HG03139 (cell line): ENCODE measurements at regions not wholly inside any gene's neighbourhood (a gene's known extent, or its start where the extent isn't known, plus 50 kb on each side); places are given as distances from the start of the nearest gene placed in this dataset.
A peak's percentile ranks its signal among the peaks of the same experiment; 100 is the strongest.
"Not testable (repeated sequence)": the region's sequence is repeated elsewhere in the genome, so short reads cannot be mapped to it uniquely, and the experiment has no call there.

Experiments used
- ATAC-seq: cut with Tn5 transposase; IDR thresholded peaks from one replicate; pipeline ENCODE4 v1.9.1; 2021; ENCODE audit not compliant: unreplicated experiment

DNA sequence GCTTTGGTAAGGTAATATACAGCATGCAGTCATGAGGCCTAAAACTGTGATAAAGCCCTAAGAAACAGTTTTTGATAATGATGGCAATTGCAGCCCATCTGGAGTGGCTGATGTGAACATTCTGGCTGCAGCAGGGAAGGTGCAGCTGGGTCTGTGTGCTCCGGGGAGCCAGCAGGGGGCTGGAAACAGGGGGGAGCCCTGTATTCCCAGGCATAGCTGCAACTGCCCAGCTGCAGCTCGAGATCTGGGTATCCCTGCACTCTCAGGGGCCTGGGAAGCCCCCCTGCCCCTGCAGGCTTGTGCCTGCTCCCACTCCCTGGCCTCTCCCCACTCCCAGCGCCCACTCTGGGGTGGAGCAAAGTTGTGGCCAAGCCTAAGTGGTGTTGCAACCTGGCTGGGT lies 95.6 kb downstream of the RRAGB start:
- no peak for ATAC-seq

DNA sequence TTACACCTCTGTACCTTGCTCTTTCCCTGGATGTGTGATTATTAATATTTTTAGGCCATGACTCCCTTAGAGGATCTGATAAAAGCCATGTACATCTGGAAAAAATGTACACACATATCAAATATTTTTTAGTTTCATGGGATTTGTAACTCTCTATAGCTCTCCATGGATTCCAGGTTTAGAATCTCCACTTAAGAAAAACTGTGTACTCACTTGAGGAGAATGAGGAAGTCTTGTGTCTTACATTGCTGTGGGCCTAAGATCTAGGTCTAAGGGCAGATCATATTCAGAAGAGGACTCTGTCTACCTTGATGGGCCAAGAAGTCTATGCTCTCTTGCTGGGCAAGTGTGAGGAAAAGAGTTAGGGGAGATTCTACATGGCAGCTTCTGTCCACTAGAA lies 98.0 kb downstream of the RRAGB start:
- ATAC-seq, result no peak

DNA sequence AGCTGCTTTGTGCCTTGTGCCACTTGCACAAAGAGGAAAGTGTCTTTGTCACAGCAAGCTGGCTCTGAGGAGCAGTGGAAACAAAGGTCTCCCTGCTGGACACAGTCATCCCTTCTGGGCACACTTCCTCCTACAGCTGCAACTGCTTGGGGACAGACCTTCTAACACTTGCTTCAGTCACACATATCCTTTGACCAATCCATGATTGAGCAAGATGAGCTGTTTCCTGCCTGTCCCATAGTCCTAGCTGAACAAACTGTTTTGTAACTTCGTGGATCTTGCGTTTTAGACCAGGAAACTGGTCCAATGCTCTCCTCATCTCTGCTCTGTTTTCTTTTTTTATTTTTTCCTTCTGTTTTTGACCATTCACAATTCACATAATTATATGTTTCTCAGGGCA lies 98.5 kb downstream of the RRAGB start:
- ATAC-seq, result no peak

DNA sequence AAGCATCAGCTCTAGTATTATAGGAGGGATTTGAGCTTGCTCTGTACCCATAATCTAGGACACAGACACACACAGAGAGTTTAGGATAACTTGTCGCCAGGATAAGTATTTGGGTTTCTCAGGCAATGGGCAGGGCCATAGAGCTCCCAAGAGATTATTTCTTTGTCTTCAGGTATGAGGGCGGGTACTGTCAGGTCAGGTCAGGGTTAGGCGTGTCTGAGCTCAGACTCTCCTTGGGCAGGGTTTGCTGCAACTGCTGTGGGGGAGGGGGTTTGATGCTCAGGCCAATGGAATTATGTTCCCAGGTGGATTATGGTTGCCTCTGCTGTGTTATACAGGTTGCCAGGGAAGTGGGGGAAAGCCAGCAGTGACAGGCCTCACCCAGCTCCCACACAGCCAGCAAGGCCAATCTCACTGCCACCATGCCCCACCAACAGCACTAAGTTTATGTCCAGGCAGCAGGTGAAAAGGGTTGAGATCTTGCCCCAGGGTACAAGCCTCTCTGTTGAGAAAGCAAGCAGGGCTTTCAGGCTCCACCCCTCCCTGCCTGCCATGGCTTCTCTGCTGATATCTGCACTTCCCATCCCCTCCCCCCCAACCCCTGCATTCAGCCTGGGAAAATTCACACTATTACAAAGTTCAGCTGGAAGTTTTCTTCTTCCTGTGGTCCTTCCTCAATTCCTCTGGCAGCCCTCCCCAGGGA lies 101.3 kb downstream of the RRAGB start:
- ATAC-seq, result no peak

DNA sequence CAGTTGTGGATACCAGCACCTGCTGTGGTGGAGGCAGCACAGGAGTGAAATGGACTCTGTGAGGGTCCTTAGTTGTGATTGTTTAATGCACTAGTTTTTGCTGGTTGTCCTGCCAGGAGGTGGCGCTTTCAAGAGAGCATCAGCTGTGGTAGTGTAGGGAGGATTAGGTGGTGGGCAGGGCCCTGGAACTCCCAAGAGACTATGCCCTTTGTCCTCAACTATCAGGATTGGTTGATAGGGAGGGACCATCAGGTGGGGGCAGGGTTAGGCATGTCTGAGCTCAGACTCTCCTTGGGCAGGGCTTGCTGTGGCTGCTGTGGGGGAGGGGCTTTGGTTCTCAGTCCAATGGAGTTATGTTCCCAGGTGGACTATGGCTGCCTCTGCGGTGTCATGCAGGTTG lies 121.9 kb downstream of the RRAGB start:
- ATAC-seq, result no peak

DNA sequence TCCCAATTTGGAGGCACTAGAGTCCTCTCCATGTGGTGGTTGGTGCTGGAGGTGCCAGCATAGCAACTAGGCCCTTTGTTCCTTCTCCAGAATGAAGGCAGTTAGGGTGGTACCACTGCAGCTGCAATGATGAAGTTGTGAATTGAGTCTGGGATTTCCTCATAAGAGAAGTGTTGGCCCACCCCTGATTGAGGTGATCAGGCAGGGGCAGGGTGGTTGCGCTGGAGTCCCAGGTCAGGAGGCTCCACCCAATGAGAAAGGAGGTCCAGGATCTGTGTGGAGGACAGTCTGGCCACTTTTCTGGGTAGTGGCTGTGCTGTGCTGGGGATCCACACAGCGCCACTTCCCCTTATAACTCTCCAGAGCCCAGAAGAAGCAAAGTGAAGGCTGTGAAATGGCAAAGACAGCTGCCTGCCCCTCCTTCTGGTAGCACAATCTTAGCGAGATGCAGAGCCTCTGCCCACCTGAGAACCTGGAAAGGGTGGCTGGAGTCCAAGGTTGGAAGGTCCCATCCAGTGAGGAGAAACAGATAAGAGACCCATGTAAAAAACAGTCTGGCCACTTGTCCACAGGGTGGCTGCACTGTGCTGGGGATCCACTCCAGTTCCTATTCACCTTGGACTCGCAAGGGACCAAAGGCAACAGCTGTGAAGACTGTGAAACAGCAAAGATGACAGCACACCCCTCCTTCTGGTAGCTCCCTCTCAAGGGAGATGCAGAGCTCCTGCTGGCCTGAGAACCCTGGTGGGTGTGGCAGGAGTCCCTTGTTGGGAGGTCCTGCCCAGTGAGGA lies 124.6 kb downstream of the RRAGB start:
- no peak for ATAC-seq

DNA sequence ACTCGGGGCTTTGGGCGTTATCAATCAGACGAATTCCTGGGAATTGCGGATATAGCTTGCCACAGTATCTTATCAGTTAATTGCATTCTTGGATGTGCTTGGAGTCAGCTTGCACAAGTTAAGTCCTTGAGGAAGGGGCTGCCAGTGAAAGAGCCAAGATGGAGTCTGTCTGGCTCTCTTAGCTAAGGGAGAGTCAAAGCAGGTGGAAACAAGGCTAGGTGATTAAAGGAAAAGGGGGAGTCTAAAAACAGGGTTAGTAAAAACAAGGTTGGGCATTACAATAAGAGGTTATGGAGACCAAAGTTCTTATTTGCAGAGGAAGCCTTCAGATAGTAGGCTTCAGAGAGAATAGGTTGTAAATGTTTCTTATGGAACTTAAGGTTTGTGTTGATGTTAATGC lies 149.2 kb downstream of the RRAGB start:
- ATAC-seq, result not testable (repeated sequence)

DNA sequence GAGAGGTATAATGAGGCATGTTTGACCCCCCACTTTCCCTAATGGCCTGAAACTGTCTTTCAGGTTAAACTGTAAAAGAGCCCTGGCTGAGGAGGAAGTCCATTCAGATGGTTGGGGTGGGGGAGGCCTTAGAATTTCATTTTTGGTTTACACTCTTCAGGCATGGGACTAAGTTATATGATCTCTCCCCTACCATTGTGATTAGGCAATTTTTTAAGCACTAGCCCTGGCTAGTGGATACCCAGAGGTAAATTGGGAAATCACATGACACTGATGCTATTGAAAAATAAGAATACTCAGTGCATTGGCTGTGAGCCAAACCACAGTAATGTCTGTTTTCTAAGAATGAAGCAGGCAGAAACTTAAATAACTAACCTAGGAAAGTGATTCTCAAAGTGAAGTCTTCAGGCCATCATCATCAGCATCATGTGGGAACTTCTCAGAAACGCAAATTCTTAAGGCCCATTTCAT lies 149.7 kb downstream of the RRAGB start:
- ATAC-seq, result peak; percentile 81

DNA sequence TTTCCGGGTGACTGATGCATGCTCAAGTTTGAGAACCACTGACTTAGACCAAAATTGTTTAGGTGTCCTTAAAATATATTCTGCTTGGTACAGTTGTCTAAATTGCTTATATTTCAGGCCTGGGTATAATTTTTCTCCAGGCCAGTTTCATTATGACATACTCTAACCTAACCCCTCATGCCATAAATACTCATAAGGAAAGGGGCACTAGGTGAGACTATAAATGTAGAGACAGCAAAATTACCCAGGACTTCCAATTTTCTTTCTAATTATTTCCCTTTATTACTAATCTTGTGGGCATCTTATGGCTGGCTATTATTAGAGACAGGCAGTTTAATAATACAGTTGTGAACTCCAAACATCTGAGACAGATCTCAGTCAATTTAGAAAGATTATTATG lies 150.2 kb downstream of the RRAGB start:
- peak; percentile 60 for ATAC-seq

DNA sequence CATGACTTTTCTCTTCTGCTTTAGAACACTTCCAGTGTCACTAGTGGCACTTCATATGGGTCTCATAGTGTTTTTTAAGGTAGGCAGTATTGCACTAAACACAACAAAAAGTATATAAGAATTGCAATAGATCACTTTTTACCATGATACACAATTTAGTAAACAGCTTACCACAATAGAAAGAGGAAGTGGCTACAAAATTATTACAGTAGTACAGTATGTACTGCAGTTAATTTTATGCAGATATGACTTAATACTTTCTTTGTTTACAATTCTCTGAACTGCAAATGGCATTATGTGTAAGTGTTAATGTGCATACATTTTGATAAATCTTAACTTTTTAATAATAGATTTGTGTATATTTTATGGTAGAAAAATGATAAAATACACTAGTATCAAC lies 157.3 kb downstream of the RRAGB start:
- ATAC-seq, result no peak

DNA sequence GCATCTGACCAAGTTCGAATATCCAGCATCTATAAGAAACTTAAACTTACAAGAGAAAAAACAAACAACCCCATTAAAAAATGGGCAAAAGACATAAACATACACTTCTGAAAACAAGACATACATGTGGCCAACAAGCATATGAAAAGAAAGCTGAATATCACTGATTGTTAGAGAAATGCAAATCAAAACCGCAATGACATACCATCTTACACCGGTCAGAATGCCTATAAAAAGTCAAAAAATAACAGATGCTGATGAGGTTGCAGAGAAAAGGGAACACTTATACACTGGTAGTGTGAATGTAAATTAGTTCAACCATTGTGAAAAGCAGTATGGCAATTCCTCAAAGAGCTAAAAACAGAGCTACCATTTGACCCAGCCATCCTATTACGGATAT lies 166.0 kb downstream of the RRAGB start:
- not testable (repeated sequence) for ATAC-seq

DNA sequence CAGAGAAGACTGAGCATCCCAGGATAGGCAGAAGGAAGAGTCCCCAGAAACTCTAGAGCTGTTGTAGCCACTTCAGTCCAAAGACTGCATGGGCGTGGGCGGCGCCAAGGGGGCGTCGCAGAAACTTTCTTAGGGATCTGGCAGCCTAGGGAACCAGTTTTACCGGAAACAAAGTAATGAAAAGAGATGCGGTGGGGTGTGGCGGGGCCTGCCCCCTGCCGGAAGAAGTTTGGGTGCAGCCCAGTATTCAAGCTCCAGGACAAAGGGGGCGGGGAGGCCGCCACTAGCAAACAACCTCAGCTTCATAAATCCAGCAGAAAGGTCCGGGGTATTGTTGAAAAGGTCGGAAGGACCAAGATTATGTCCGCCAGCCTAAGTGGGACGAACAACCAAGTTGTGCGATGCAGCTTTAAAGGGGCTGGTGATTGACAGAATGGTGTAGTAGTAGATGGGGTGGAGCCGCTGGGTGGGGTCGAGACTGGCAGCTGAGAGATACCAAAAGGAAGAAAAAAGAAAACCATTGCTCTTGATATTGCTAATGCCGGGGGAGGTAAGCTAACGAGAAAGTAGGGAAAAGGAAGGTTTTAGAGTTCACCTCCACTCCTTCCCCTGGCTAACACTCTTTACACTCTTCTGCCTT lies 190.5 kb downstream of the RRAGB start:
- ATAC-seq, result peak; percentile 81

DNA sequence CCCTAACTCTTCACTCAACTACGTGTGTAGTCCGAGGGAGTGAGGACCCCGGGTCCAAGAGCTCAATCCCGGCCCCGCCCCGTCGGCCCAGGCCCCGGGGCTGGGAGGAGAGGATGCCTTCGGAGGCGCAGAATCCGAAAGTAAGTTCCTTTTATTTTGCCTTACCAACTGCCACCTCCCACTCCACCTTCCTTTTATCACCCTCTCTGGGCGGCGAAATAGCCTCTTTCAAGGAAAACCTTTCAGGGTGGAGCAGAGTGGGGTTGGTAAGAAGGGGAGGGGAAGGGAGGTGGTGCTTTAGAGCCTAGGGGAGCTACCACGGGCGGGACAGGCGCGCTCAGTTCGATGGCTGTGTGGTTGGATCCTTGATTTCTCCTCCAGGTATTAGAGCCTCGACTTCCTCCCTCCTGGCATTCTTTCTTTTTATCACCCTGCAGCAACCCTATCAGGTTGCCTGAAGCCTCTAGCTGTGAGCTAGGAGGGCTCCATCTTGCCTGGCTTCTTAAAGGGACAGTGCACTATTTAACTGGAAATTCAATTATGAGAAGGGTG lies 191.2 kb downstream of the RRAGB start:
- no peak for ATAC-seq

DNA sequence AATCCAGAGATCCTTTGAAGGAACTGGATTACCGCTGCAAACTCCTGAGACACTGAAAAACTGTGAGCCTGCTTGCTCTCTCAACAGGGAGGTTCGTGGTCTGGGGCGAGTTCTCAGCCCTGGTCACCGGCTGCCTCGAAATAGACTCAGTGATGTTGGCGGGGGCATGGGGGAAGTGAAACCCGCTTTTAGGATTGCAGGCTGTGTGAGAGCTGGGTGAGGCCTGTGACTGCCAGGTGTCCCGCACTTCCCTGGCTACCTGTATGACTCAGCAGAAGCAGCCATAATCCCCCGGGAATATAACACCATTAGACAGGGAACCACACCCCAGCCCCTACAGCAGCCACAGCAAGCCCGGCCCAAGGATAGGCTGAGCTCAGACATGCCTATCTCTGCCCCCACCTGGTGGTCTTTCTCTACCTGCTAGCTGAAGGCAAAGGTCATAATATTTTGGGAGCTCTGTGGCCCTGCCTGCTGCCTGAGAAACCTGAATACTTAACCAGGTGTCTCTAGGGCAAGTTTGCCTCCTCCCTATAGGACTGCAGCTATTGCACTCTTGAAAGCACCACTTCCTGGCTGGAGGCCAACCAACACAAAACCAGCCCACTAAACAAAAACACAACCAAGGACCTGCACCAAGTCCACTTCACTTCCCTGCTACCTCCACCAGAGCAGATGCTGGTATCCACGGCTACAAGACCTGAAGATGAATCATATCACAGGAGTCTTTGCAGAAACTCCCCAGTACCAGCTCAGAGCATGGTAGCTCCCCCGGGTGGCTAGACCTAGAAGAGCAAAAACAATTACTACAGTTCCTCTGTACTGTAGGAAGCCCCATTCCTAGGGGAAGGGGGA lies 202.0 kb downstream of the RRAGB start:
- peak; percentile 90 for ATAC-seq

DNA sequence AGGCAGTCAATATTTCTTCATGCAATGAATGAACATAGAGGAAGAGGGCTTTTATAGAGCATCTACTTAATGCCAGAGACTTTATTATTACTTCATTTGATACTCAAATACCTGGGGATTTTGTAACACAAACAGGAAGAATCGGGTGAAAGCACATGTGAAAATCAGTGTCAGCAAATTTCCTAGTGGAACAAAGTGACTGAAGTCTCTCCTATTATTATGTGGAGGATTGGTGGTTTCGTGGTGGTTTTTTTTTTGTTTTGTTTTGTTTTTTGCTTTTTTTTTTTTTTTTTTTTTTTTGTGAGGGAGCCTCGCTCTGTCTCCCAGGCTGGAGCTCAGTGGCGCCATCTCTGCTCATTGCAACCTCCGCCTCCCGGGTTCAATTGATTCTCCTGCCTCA lies 207.0 kb downstream of the RRAGB start:
- no peak for ATAC-seq

DNA sequence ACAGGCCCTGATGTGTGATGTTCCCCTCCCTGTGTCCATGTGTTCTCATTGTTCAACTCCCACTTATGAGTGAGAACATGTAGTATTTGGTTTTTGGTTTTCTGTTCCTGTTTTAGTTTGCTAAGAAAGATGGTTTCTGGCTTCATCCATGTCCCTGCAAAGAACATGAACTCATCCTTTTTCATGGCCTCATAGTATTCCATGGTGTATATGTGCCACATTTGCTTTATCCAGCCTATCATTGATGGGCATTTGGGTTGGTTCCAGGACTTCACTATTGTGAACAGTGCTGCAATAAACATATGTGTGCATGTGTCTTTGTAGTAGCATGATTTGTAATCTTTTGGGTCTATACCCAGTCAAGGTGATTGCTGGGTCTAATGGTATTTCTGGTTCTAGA lies 211.0 kb downstream of the RRAGB start:
- ATAC-seq, result not testable (repeated sequence)
